DOHH2 (cell line): ENCODE measurements at regions not wholly inside any gene's neighbourhood (a gene's known extent, or its start where the extent isn't known, plus 50 kb on each side); places are given as distances from the start of the nearest gene placed in this dataset.

ENCODE experiments used
- CTCF ChIP-seq: fragments of 200-600 bp; sonication (generic); IDR thresholded peaks from one replicate; pipeline ENCODE4 v1.5.1; 2014; ENCODE audit warnings: antibody characterized with exemption, mild to moderate bottlenecking, low read depth, low read length; ENCODE audit not compliant: poor library complexity, severe bottlenecking
- EZH2phosphoT487 ChIP-seq: fragments of 200-600 bp; sonication (generic); IDR thresholded peaks from 2 replicates; pipeline ENCODE4 v1.6.1; 2017; ENCODE audit warnings: borderline replicate concordance, mild to moderate bottlenecking, antibody characterized with exemption, low read length, moderate library complexity, mixed read lengths

DNA sequence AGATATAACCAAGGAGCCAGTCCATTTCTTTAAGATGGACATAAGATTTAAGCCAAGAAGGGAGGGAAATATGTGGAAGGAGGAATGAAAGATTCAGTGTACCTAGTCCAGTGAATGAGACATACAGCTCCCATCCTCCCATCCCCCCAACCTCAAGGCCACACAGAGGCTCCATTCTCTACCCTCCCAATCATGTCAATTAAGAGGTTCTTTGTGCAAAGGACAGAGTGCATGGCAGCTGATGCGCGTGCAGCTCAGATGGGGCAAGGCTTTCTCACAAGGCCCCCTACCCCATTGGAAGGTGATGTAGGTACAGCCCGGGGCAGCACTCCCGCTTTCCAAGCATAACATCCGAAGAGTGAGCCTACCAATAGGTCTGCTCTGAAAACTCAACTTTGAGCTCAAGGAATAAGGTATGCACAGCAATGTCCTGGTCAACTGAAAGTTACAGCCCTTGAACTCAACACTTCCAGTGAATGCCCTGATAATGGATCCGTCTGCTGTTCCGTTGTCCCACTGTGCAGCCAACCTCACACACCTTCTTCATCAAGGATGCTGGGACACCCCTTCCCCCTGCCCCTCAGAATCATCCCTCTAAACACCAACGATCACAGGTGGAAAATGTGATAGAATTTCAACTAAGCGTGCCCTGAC is 458.1 kb downstream of the SOX9 start:
- TF ChIP-seq CTCF (no peak), EZH2phosphoT487 (no peak)
